WI38 (cell line): ENCODE measurements at regions not wholly inside any gene's neighbourhood (a gene's known extent, or its start where the extent isn't known, plus 50 kb on each side); places are given as distances from the start of the nearest gene placed in this dataset.

Experiments
- H3K4me3 ChIP-seq: 2 replicates; pipeline ENCODE4 v1.5.1; 2011; ENCODE audit warnings: low read depth, mild to moderate bottlenecking, control low read depth, low read length
- CTCF ChIP-seq: IDR thresholded peaks from 2 replicates; pipeline ENCODE4 v1.5.1; 2012; ENCODE audit warnings: low read depth, mild to moderate bottlenecking, control low read depth, low read length

DNA sequence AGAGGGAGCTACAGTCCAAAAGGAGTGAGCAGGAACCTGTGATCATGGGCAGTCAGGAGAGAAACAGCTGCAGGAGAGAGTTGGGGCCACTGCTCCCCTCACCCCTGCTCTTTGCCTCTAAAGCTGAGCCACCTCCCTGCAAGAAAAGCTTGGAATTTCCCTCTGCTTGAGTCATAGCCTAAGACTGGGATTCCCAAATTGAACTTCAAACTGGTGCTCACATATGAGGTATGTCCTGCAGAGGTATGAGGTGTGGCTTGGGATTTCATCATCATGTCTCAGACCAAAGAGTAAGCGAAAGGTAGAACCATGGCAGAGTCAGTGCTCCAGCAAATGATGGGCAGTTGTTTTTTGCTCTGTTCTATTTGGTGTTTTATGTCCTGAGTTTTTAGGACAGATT, 237.1 kb upstream of the NRP1 start:
- TF ChIP-seq CTCF: no peak
- H3K4me3 ChIP-seq: no peak overlapping the region

DNA sequence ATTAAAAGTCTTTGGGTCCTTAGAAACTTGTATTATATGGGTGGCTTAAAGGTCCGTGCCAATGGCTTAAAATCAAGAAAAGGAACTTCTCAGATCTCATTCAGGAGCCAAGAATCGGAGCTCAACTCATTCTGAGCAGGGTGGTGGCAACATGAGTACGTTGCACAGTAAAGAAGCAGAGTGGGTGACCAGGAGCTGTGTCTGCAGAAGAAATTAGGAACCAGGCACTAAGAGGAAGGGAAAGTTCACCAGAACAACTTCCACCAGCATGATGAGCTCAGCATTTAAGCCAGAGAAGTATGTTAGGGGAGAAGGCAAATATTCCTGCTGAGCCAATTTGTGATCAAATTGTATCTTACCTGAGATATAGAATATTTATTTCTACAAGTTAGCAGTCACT, 236.0 kb upstream of the NRP1 start:
- H3K4me3 ChIP-seq: no peak overlapping the region
- no peak for TF ChIP-seq CTCF

GRCh38 chr10:33569702-33570101, 235.2 kb upstream of the NRP1 start:
- TF ChIP-seq CTCF: no peak
- no peak overlapping the region for H3K4me3 ChIP-seq

DNA sequence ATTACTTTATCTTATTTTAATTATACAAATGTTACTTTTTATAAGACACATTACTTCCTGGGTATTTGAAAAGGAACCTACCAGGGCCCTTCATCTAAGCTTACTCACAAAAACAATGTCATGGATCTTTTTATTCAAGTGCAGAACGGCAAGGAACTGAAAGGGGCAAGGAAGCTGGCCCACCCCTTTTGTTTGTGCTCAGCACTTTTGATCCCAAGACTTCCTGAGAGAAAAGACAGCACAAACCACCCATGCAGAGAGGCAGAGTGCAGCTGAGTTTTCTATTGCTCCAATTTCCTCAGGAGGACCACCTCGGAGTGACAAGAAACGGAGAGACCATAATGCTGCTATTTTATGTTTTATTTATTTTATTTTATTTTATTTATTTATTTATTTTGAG, 232.0 kb upstream of the NRP1 start:
- no peak for TF ChIP-seq CTCF
- H3K4me3 ChIP-seq: no peak overlapping the region

GRCh38 chr10:33566001-33566400, 231.5 kb upstream of the NRP1 start:
- no peak overlapping the region for H3K4me3 ChIP-seq
- TF ChIP-seq CTCF: no peak

DNA sequence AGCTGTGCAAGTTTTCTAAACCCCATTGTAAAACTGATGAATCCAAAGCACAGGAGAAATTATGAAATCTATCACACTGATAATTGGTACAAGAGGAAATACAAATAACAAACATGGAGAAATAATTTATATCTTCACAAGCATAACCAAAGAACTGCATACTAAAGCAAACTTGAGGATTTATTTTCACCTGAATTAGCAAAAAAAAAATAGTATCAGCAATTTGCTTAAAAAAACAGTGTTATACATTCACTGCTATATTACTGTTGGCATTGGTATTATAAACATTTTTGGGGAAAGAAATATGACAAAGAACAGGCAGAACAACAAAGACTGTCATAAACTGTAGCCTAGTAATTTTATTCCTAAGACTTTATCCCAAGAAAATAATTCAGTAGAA, 230.8 kb upstream of the NRP1 start:
- no peak for TF ChIP-seq CTCF
- H3K4me3 ChIP-seq: no peak overlapping the region

DNA sequence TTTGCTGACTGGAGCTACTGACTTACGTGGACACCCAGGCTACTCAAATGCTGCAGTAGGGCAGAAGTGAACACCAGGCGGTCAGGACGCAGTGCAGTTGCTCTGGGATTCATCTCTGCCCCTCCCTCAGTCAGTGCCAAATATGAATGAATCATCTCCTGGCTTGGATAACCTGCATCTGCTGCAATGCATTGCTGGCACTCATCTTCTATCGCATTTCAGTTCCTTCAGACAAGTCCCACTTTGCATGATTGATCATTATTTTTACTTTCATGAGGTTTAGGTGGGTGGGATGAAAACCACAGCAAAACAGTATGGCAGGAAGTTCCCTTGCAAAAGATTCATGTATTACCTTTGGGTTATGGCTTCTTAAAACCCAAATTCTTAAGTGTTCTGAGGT, 224.6 kb upstream of the NRP1 start:
- TF ChIP-seq CTCF: no peak

More for the DNA sequence above, 224.6 kb upstream of the NRP1 start:
- H3K4me3 ChIP-seq: no peak overlapping the region
